WTC11 (cell line): ENCODE measurements at regions not wholly inside any gene's neighbourhood (a gene's known extent, or its start where the extent isn't known, plus 50 kb on each side); places are given as distances from the start of the nearest gene placed in this dataset.

Experiments used
- ATAC-seq: fragments of 200-7000 bp; cut with Tn5 transposase; 2 replicates; pipeline ENCODE4 v1.10.0; 2021; ENCODE audit warnings: mild to moderate bottlenecking, moderate library complexity
- CTCF ChIA-PET: fragments of 300-600 bp; sonication (Branson Sonifier 250); formaldehyde crosslinking; loops from one replicate; lab custom pipeline; 2021; ENCODE audit warnings: antibody characterized with exemption; lab: Charles Lee
- POLR2A ChIA-PET: fragments of 350-600 bp; sonication (Branson Sonifier 250); formaldehyde crosslinking; loops from one replicate; lab custom pipeline; 2021; ENCODE audit warnings: antibody characterized with exemption; lab: Charles Lee
- DNase-seq: peaks from one replicate; pipeline ENCODE4 v3.0.0; 2021; ENCODE audit warnings: low spot score
- H3K27ac Mint-ChIP-seq: 2 replicates; pipeline ENCODE4 v1.8.0; 2021; ENCODE audit warnings: mixed read lengths
- H3K27me3 Mint-ChIP-seq: 2 replicates; pipeline ENCODE4 v1.8.0; 2021; ENCODE audit warnings: low read depth, mild to moderate bottlenecking, moderate library complexity, mixed read lengths
- H3K36me3 Mint-ChIP-seq: 2 replicates; pipeline ENCODE4 v1.8.0; 2021; ENCODE audit warnings: mixed read lengths
- H3K4me1 Mint-ChIP-seq: 2 replicates; pipeline ENCODE4 v1.8.0; 2022; ENCODE audit warnings: mixed read lengths
- H3K4me3 Mint-ChIP-seq: 2 replicates; pipeline ENCODE4 v1.8.0; 2021; ENCODE audit warnings: mild to moderate bottlenecking, moderate library complexity, mixed read lengths
- H3K9me3 Mint-ChIP-seq: 2 replicates; pipeline ENCODE4 v1.8.0; 2021; ENCODE audit warnings: mixed read lengths
- ATF1 ChIP-seq: sonication (generic); formaldehyde crosslinking; IDR thresholded peaks from 2 replicates; pipeline ENCODE4 v1.8.1; 2023; ENCODE audit warnings: mild to moderate bottlenecking, moderate library complexity, missing genetic modification reagents
- ATF6 ChIP-seq: sonication (generic); formaldehyde crosslinking; IDR thresholded peaks from 2 replicates; pipeline ENCODE4 v1.8.1; 2023; ENCODE audit warnings: mild to moderate bottlenecking, missing genetic modification reagents
- CREM ChIP-seq: sonication (generic); formaldehyde crosslinking; IDR thresholded peaks from 2 replicates; pipeline ENCODE4 v1.8.1; 2022; ENCODE audit warnings: mild to moderate bottlenecking, missing genetic modification reagents, moderate library complexity
- EMX1 ChIP-seq: fragments of 250-450 bp; sonication (Bioruptor Pico); IDR thresholded peaks from 2 replicates; pipeline ENCODE4 v1.8.0; 2021; ENCODE audit warnings: mild to moderate bottlenecking
- GRHL2 ChIP-seq: fragments of 250-450 bp; sonication (Bioruptor Pico); IDR thresholded peaks from 2 replicates; pipeline ENCODE4 v1.8.0; 2022; ENCODE audit warnings: mild to moderate bottlenecking, moderate library complexity; ENCODE audit not compliant: insufficient replicate concordance, severe bottlenecking
- OVOL2 ChIP-seq: fragments of 250-450 bp; sonication (Bioruptor Pico); IDR thresholded peaks from 2 replicates; pipeline ENCODE4 v1.9.0; 2021; ENCODE audit warnings: mild to moderate bottlenecking, borderline replicate concordance
- PRRX2 ChIP-seq: fragments of 250-450 bp; sonication (Bioruptor Pico); IDR thresholded peaks from 2 replicates; pipeline ENCODE4 v1.8.0; 2021; ENCODE audit warnings: mild to moderate bottlenecking
- RELA ChIP-seq: sonication (generic); formaldehyde crosslinking; IDR thresholded peaks from 2 replicates; pipeline ENCODE4 v1.8.1; 2022; ENCODE audit warnings: missing genetic modification reagents, mild to moderate bottlenecking, borderline replicate concordance
- SMAD3 ChIP-seq: sonication (generic); formaldehyde crosslinking; IDR thresholded peaks from 2 replicates; pipeline ENCODE4 v1.8.0; 2022; ENCODE audit warnings: missing genetic modification reagents, mild to moderate bottlenecking, borderline replicate concordance
- SMAD4 ChIP-seq: sonication (generic); formaldehyde crosslinking; IDR thresholded peaks from 2 replicates; pipeline ENCODE4 v1.8.0; 2022; ENCODE audit warnings: mild to moderate bottlenecking, missing genetic modification reagents
- STAT6 ChIP-seq: sonication (generic); formaldehyde crosslinking; conservative IDR thresholded peaks from 2 replicates; pipeline ENCODE4 v1.8.1; 2023; ENCODE audit warnings: mild to moderate bottlenecking, low read depth, missing genetic modification reagents, moderate library complexity
- TEAD1 ChIP-seq: sonication (generic); formaldehyde crosslinking; IDR thresholded peaks from 2 replicates; pipeline ENCODE4 v1.8.0; 2022; ENCODE audit warnings: mild to moderate bottlenecking, missing genetic modification reagents
- TP53 ChIP-seq: sonication (generic); formaldehyde crosslinking; IDR thresholded peaks from 2 replicates; pipeline ENCODE4 v1.8.1; 2023; ENCODE audit warnings: mild to moderate bottlenecking, missing genetic modification reagents
- ZNF396 ChIP-seq: fragments of 250-450 bp; sonication (Bioruptor Pico); IDR thresholded peaks from 2 replicates; pipeline ENCODE4 v1.8.0; 2021; ENCODE audit warnings: mild to moderate bottlenecking, moderate library complexity, borderline replicate concordance
- ZNF532 ChIP-seq: fragments of 250-450 bp; sonication (Bioruptor Pico); IDR thresholded peaks from 2 replicates; pipeline ENCODE4 v1.9.0; 2021; ENCODE audit warnings: mild to moderate bottlenecking, borderline replicate concordance
- ZNF671 ChIP-seq: fragments of 250-450 bp; sonication (Bioruptor Pico); IDR thresholded peaks from 2 replicates; pipeline ENCODE4 v1.8.0; 2021; ENCODE audit warnings: mild to moderate bottlenecking

- TF ChIP-seq ZNF532: no peak
Measured at GRCh38 chr16:64656471-64656870, 465.4 kb downstream of the CDH11 start (continued).

- H3K9me3 Mint-ChIP-seq: peaks cover 22% of the 10 kb centered on the region
- CTCF ChIA-PET: no interaction called here
- DNase-seq: no peak
Measured at GRCh38 chr16:64654178-64654577, 467.7 kb downstream of the CDH11 start.

GRCh38 chr16:64648282-64648681 is 473.6 kb downstream of the CDH11 start:
- ATAC-seq: no peak
- CTCF ChIA-PET: no interaction called here
- H3K4me1 Mint-ChIP-seq: peaks cover 7% of the 10 kb centered on the region; the same call in 1 of the 2 replicates
- H3K27me3 Mint-ChIP-seq: no peaks in the 10 kb centered on the region
- TF ChIP-seq TEAD1 (CRISPR knock-in tag) (no peak), GRHL2 (no peak), ZNF396 (no peak)
- H3K27ac Mint-ChIP-seq: no peak overlapping the region
- no peak overlapping the region for H3K4me3 Mint-ChIP-seq
- H3K36me3 Mint-ChIP-seq: peaks cover 8% of the 10 kb centered on the region; the same call in 1 of the 2 replicates
- peaks cover 26% of the 10 kb centered on the region for H3K9me3 Mint-ChIP-seq
- POLR2A ChIA-PET: no interaction called here
- DNase-seq: no peak

More at GRCh38 chr16:64654178-64654577, 467.7 kb downstream of the CDH11 start:
- TF ChIP-seq ATF1 (CRISPR knock-in tag): no peak
- no peak for TF ChIP-seq CREM (CRISPR knock-in tag)
- TF ChIP-seq RELA (CRISPR knock-in tag): no peak
- TF ChIP-seq ZNF671 (CRISPR knock-in tag): no peak
- no peak for TF ChIP-seq TP53 (CRISPR knock-in tag)
- TF ChIP-seq ATF6 (CRISPR knock-in tag): no peak
- TF ChIP-seq OVOL2 (CRISPR knock-in tag): no peak
- no peak for TF ChIP-seq SMAD3
- TF ChIP-seq EMX1: no peak
- no peak for TF ChIP-seq SMAD4 (CRISPR knock-in tag)
- no peak for TF ChIP-seq STAT6
- no peak for TF ChIP-seq PRRX2 (CRISPR knock-in tag)
- Mint-ChIP-seq H3K4me1 (peaks cover 7% of the 10 kb centered on the region; the same call in 1 of the 2 replicates), H3K4me3 (no peak overlapping the region), H3K27ac (no peak overlapping the region), H3K27me3 (no peaks in the 10 kb centered on the region), H3K36me3 (peaks cover 8% of the 10 kb centered on the region; the same call in 1 of the 2 replicates)
- ATAC-seq: no peak
- POLR2A ChIA-PET: no interaction called here
